Ovary (tissue), 3 donors: ENCODE measurements at regions not wholly inside any gene's neighbourhood (a gene's known extent, or its start where the extent isn't known, plus 50 kb on each side); places are given as distances from the start of the nearest gene placed in this dataset.

ENCODE experiments used
- EP300 ChIP-seq: sonication (generic); formaldehyde crosslinking; IDR thresholded peaks from one replicate; pipeline ENCODE4 v1.6.1; 2017; ENCODE audit warnings: antibody characterized with exemption
- TF ChIP-seq, protein P1 (sequence below), 3 donors: fragments of 450-650 bp in 2 of 3; fragments of 200-600 bp in 1 of 3; IDR thresholded peaks; one replicate each; pipeline versions ENCODE4 v1.5.1 to v1.8.0; 2016 to 2022; ENCODE audit warnings: antibody characterized with exemption in 3 of 3, mild to moderate bottlenecking in 1 of 3
- donor health status: DM: no; HTN: no; CAD: no.

DNA sequence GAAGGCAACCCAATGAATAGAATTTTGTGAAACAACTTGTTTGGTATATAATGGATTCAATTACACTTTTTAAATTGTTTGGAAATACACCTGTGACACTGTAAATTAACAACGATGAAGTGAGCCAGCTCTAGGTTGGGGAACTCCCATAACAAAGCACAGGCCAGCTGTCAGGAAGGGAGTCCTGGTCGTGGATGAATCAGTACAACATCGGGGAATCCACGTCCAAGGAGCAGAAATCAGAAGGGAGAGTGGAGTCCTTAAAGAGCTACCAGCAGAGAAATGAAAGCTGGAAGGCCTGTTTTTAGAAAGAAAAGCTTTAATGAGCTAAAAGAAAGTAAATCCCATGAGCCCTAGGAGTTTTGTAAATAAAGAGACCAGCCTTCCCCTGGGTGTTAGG, 223.1 kb upstream of the SLC35B3 start:
- TF ChIP-seq, protein P1, sequence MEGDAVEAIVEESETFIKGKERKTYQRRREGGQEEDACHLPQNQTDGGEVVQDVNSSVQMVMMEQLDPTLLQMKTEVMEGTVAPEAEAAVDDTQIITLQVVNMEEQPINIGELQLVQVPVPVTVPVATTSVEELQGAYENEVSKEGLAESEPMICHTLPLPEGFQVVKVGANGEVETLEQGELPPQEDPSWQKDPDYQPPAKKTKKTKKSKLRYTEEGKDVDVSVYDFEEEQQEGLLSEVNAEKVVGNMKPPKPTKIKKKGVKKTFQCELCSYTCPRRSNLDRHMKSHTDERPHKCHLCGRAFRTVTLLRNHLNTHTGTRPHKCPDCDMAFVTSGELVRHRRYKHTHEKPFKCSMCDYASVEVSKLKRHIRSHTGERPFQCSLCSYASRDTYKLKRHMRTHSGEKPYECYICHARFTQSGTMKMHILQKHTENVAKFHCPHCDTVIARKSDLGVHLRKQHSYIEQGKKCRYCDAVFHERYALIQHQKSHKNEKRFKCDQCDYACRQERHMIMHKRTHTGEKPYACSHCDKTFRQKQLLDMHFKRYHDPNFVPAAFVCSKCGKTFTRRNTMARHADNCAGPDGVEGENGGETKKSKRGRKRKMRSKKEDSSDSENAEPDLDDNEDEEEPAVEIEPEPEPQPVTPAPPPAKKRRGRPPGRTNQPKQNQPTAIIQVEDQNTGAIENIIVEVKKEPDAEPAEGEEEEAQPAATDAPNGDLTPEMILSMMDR (IDR thresholded peaks at IDR 0.05), result no peak
- TF ChIP-seq EP300, result no peak
